ENCODE measurements at regions not wholly inside any gene's neighbourhood (a gene's known extent, or its start where the extent isn't known, plus 50 kb on each side); places are given as distances from the start of the nearest gene placed in this dataset.

DNA sequence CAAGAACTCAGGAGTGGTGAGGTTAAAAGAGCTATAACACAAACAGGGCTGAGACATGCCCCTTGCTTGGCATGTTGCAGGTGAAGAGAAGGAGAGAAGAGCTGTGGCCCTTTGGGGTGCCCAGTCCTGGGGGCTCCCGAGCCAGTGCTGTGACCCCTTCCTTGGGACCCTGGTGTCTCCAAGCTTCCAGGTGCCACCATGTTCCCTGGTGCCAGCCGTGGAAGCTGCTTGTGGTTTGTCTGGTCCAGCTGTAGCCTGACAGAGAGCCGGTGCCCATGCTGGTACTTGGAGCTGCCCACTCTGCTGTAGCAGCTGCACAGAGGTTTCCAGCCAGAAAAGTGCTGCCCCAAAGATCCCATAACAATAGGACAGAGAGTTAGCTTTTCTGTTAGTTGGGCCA is 159.2 kb upstream of the SLC38A2 start:
- DNase-seq (ENCODE audit: low read depth in 2 of 2) = no peak
- H3K4me3 ChIP-seq (replicated peaks in 1 of 4; ENCODE audit: control extremely low read depth in 1 of 4, insufficient read depth in 1 of 4, low read depth in 3 of 4, low read length in 4 of 4) = no peak overlapping the region
- H4K20me1 ChIP-seq (ENCODE audit: control insufficient read depth, extremely low read depth, insufficient read depth, low read length) = no peaks in the 10 kb centered on the region
- no peaks in the 10 kb centered on the region for H3K27me3 ChIP-seq (ENCODE audit: control insufficient read depth, insufficient read depth, low read length)
- no peak overlapping the region for H3K9ac ChIP-seq (ENCODE audit: insufficient read depth, low read length)
- H3K4me2 ChIP-seq (ENCODE audit: extremely low read depth, insufficient read depth, low read length) = no peak overlapping the region
- H3K4me1 ChIP-seq (ENCODE audit: control insufficient read depth, extremely low read depth, insufficient read depth, low read length) = no peaks in the 10 kb centered on the region
- no peak overlapping the region for H2AFZ ChIP-seq (ENCODE audit: low read length)
- TF ChIP-seq EZH2 (IDR thresholded peaks at IDR 0.05; ENCODE audit: low read length, missing control alignments) = no peak
- TF ChIP-seq, protein P1, sequence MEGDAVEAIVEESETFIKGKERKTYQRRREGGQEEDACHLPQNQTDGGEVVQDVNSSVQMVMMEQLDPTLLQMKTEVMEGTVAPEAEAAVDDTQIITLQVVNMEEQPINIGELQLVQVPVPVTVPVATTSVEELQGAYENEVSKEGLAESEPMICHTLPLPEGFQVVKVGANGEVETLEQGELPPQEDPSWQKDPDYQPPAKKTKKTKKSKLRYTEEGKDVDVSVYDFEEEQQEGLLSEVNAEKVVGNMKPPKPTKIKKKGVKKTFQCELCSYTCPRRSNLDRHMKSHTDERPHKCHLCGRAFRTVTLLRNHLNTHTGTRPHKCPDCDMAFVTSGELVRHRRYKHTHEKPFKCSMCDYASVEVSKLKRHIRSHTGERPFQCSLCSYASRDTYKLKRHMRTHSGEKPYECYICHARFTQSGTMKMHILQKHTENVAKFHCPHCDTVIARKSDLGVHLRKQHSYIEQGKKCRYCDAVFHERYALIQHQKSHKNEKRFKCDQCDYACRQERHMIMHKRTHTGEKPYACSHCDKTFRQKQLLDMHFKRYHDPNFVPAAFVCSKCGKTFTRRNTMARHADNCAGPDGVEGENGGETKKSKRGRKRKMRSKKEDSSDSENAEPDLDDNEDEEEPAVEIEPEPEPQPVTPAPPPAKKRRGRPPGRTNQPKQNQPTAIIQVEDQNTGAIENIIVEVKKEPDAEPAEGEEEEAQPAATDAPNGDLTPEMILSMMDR (conservative IDR thresholded peaks at IDR 0.05 in 1 of 2, IDR thresholded peaks at IDR 0.05 in 1 of 2; ENCODE audit: low read depth in 1 of 2, low read length in 2 of 2) = no peak
- H3K36me3 ChIP-seq (ENCODE audit: control insufficient read depth, insufficient read depth, low read length) = no peaks in the 10 kb centered on the region
- no peak overlapping the region for H3K27ac ChIP-seq (ENCODE audit: insufficient read depth, low read length)
- no peaks in the 10 kb centered on the region for H3K79me2 ChIP-seq (ENCODE audit: control insufficient read depth, insufficient read depth, low read length)
- no peaks in the 10 kb centered on the region for H3K9me3 ChIP-seq (ENCODE audit: control insufficient read depth, insufficient read depth, low read depth, low read length)

DNA sequence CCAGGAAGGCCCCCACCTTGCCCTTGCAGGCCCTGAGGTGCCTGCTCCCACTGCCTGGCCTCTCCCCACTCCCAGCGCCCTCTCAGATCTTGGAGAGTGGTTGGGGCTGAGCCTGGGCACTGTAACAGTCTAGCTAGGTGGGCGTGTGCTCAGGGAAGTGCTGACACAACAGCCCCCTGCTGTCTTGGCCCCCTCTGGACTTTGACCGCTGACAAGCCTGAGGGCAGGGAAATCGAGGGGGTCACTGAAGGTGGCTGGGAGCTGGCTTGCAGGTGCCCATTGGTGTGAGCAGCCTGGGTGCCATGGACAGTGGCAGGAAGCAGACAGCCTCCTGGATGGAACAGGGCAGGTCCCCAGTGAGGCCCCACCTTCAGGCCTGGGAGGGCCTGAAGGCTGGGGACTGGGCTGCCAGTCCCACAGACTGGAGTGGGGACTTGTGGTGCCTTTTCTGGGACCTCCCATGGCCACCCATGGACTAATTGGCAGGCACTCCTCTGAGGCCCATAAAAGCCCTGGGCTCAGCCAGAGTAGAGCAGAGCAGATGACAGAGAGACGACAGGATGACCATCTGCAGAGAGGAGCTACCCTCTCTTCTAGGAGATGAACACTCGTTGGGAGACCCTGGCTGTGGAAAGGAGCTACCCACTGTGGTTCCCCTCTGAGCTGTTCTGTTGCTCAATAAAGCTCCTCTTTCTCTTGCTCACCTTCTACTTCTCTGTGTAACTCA is 158.6 kb upstream of the SLC38A2 start:
- DNase-seq (ENCODE audit: low read depth in 2 of 2) = no peak

DNA sequence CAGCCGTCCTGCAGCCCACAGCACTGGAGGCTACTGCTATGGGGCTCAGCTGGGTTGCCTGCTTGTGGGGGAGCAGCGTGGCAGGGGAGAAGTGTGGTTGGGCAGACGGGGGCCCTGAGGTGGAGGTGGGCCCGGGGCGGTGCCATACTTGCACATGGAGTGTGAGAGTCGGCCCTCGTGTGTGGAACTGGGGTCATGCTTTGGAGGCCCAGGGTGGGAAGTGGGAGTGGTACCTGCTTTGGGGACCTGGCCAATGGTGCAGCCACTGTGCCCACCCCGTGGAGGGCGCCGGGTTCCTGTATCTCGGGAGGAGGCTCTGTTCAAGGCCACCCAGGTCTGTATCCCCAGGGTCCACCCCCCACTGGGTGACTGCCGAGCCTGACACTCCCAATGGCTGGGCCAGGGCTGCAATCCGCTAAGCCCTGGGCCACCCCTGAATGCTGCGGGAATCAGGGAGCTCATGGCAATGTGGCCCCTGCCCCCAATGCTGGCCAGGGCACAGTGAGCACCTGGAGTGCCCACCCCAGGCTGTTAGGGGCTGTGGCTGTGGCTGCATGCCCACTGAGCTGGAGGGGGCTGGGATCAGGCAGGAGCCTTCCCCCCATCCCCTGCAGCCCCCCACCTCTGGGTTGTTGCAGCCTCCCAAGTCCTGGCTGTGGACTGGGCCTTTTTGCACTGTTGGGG is 157.9 kb upstream of the SLC38A2 start:
- H3K4me1 ChIP-seq (ENCODE audit: control insufficient read depth, extremely low read depth, insufficient read depth, low read length) = peaks cover under 1% of the 10 kb centered on the region
- H3K27me3 ChIP-seq (ENCODE audit: control insufficient read depth, insufficient read depth, low read length) = no peaks in the 10 kb centered on the region
- no peak overlapping the region for H3K9ac ChIP-seq (ENCODE audit: insufficient read depth, low read length)
- no peak overlapping the region for H3K4me2 ChIP-seq (ENCODE audit: extremely low read depth, insufficient read depth, low read length)
- no peaks in the 10 kb centered on the region for H4K20me1 ChIP-seq (ENCODE audit: control insufficient read depth, extremely low read depth, insufficient read depth, low read length)
- DNase-seq (ENCODE audit: low read depth in 2 of 2) = no peak
- H3K36me3 ChIP-seq (ENCODE audit: control insufficient read depth, insufficient read depth, low read length) = no peaks in the 10 kb centered on the region
- H3K79me2 ChIP-seq (ENCODE audit: control insufficient read depth, insufficient read depth, low read length) = no peaks in the 10 kb centered on the region
- no peak overlapping the region for H2AFZ ChIP-seq (ENCODE audit: low read length)
- TF ChIP-seq, protein P1 (conservative IDR thresholded peaks at IDR 0.05 in 1 of 2, IDR thresholded peaks at IDR 0.05 in 1 of 2; ENCODE audit: low read depth in 1 of 2, low read length in 2 of 2) = no peak
- TF ChIP-seq EZH2 (IDR thresholded peaks at IDR 0.05; ENCODE audit: low read length, missing control alignments) = no peak
- H3K27ac ChIP-seq (ENCODE audit: insufficient read depth, low read length) = no peak overlapping the region
- H3K4me3 ChIP-seq (replicated peaks in 1 of 4; ENCODE audit: control extremely low read depth in 1 of 4, insufficient read depth in 1 of 4, low read depth in 3 of 4, low read length in 4 of 4) = no peak overlapping the region
- no peaks in the 10 kb centered on the region for H3K9me3 ChIP-seq (ENCODE audit: control insufficient read depth, insufficient read depth, low read depth, low read length)

More for the DNA sequence above, 158.6 kb upstream of the SLC38A2 start:
- Histone ChIP-seq H4K20me1 (ENCODE audit: control insufficient read depth, extremely low read depth, insufficient read depth, low read length) (no peaks in the 10 kb centered on the region), H3K4me2 (ENCODE audit: extremely low read depth, insufficient read depth, low read length) (no peak overlapping the region), H3K36me3 (ENCODE audit: control insufficient read depth, insufficient read depth, low read length) (no peaks in the 10 kb centered on the region), H3K27me3 (ENCODE audit: control insufficient read depth, insufficient read depth, low read length) (no peaks in the 10 kb centered on the region), H3K79me2 (ENCODE audit: control insufficient read depth, insufficient read depth, low read length) (no peaks in the 10 kb centered on the region), H2AFZ (ENCODE audit: low read length) (no peak overlapping the region), H3K9ac (ENCODE audit: insufficient read depth, low read length) (no peak overlapping the region), H3K27ac (ENCODE audit: insufficient read depth, low read length) (no peak overlapping the region), H3K9me3 (ENCODE audit: control insufficient read depth, insufficient read depth, low read depth, low read length) (no peaks in the 10 kb centered on the region), H3K4me1 (ENCODE audit: control insufficient read depth, extremely low read depth, insufficient read depth, low read length) (no peaks in the 10 kb centered on the region), H3K4me3 (replicated peaks in 1 of 4; ENCODE audit: control extremely low read depth in 1 of 4, insufficient read depth in 1 of 4, low read depth in 3 of 4, low read length in 4 of 4) (no peak overlapping the region)
- TF ChIP-seq EZH2 (IDR thresholded peaks at IDR 0.05; ENCODE audit: low read length, missing control alignments) = no peak
- TF ChIP-seq, protein P1 (conservative IDR thresholded peaks at IDR 0.05 in 1 of 2, IDR thresholded peaks at IDR 0.05 in 1 of 2; ENCODE audit: low read depth in 1 of 2, low read length in 2 of 2) = no peak
